ENCODE measurements at regions not wholly inside any gene's neighbourhood (a gene's known extent, or its start where the extent isn't known, plus 50 kb on each side); places are given as distances from the start of the nearest gene placed in this dataset.
"Not testable (repeated sequence)": the region's sequence is repeated elsewhere in the genome, so short reads cannot be mapped to it uniquely, and the experiment has no call there.

DNA sequence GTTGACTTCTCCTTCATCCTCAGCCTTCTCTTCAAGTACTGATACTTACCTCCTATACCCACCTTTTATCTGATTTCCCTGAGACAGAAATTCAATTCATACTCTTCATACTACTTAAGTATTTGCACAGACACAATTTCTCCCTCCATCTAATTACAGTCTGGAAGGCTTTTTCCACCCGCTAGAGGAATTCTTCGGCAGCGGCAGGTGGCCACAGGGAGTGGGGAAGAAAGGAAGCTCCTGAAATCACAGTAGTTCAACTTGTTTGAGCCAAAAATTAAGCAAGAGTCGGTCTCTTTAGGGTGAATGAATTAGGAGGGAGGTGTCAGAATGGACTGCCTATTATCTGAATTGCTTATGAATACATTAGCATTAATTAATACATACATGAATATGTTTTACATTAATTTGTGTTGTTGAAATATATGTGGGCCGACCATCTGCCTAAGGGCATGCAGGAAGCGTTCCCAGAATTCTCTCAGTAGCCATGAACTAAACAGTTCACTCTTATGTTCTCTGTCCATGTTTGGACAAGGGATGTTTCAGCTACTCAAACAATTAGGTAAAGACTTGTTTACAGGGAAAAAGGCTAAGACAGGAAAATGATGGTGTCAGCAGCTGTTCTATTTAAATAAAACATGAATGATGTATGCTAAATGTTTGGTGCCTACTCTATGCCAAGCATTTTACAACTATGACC is 101.4 kb upstream of the SMARCA2 start:
- Mint-ChIP-seq H3K4me1 (no peaks in the 10 kb centered on the region), H3K27me3 (no peaks in the 10 kb centered on the region), H3K9me3 (peaks cover 4% of the 10 kb centered on the region), H3K4me3 (no peak overlapping the region), H3K27ac (no peak overlapping the region), H3K36me3 (peaks cover 19% of the 10 kb centered on the region)
- no peak for ATAC-seq

GRCh38 chr9:1916095-1916494 is 99.1 kb upstream of the SMARCA2 start:
- H3K9me3 Mint-ChIP-seq: peaks cover 4% of the 10 kb centered on the region
- no peak overlapping the region for H3K27ac Mint-ChIP-seq
- H3K27me3 Mint-ChIP-seq: no peaks in the 10 kb centered on the region
- H3K4me1 Mint-ChIP-seq: no peaks in the 10 kb centered on the region
- no peak for ATAC-seq
- peaks cover 19% of the 10 kb centered on the region for H3K36me3 Mint-ChIP-seq
- H3K4me3 Mint-ChIP-seq: no peak overlapping the region

GRCh38 chr9:1916655-1917054 is 98.5 kb upstream of the SMARCA2 start:
- H3K27ac Mint-ChIP-seq: no peak overlapping the region
- no peaks in the 10 kb centered on the region for H3K4me1 Mint-ChIP-seq
- H3K9me3 Mint-ChIP-seq: peaks cover 2% of the 10 kb centered on the region
- H3K36me3 Mint-ChIP-seq: peaks cover 16% of the 10 kb centered on the region
- H3K4me3 Mint-ChIP-seq: no peak overlapping the region
- ATAC-seq: no peak
- no peaks in the 10 kb centered on the region for H3K27me3 Mint-ChIP-seq

- H3K27ac Mint-ChIP-seq: no peak overlapping the region
- no peak for ATAC-seq
- peaks cover 18% of the 10 kb centered on the region for H3K36me3 Mint-ChIP-seq
These were observed 97.7 kb upstream of the SMARCA2 start for GRCh38 chr9:1917396-1917935.

GRCh38 chr9:1918108-1918507 is 97.0 kb upstream of the SMARCA2 start:
- no peak for ATAC-seq

More at GRCh38 chr9:1917396-1917935, 97.7 kb upstream of the SMARCA2 start:
- H3K27me3 Mint-ChIP-seq: no peaks in the 10 kb centered on the region
- no peak overlapping the region for H3K4me3 Mint-ChIP-seq
- H3K4me1 Mint-ChIP-seq: no peaks in the 10 kb centered on the region
- no peaks in the 10 kb centered on the region for H3K9me3 Mint-ChIP-seq

GRCh38 chr9:1918622-1919021 is 96.5 kb upstream of the SMARCA2 start:
- Mint-ChIP-seq H3K27ac (no peak overlapping the region), H3K27me3 (no peaks in the 10 kb centered on the region), H3K4me1 (no peaks in the 10 kb centered on the region), H3K9me3 (no peaks in the 10 kb centered on the region), H3K36me3 (peaks cover 13% of the 10 kb centered on the region), H3K4me3 (no peak overlapping the region)
- no peak for ATAC-seq

More at GRCh38 chr9:1918108-1918507, 97.0 kb upstream of the SMARCA2 start:
- no peak overlapping the region for H3K4me3 Mint-ChIP-seq
- H3K36me3 Mint-ChIP-seq: peaks cover 18% of the 10 kb centered on the region
- H3K27ac Mint-ChIP-seq: no peak overlapping the region
- no peaks in the 10 kb centered on the region for H3K4me1 Mint-ChIP-seq
- no peaks in the 10 kb centered on the region for H3K9me3 Mint-ChIP-seq
- H3K27me3 Mint-ChIP-seq: no peaks in the 10 kb centered on the region

- Mint-ChIP-seq H3K27me3 (no peaks in the 10 kb centered on the region), H3K36me3 (peaks cover 12% of the 10 kb centered on the region), H3K4me3 (no peak overlapping the region), H3K9me3 (no peaks in the 10 kb centered on the region), H3K27ac (no peak overlapping the region), H3K4me1 (no peaks in the 10 kb centered on the region)
- no peak for ATAC-seq
These were observed 95.9 kb upstream of the SMARCA2 start for GRCh38 chr9:1919229-1919628.

GRCh38 chr9:1920386-1920785 is 94.8 kb upstream of the SMARCA2 start:
- H3K36me3 Mint-ChIP-seq: peaks cover 12% of the 10 kb centered on the region
- H3K4me1 Mint-ChIP-seq: no peaks in the 10 kb centered on the region
- ATAC-seq: no peak
- H3K9me3 Mint-ChIP-seq: no peaks in the 10 kb centered on the region
- H3K27ac Mint-ChIP-seq: peak overlapping the region; percentile 54
- no peak overlapping the region for H3K4me3 Mint-ChIP-seq
- H3K27me3 Mint-ChIP-seq: no peaks in the 10 kb centered on the region

DNA sequence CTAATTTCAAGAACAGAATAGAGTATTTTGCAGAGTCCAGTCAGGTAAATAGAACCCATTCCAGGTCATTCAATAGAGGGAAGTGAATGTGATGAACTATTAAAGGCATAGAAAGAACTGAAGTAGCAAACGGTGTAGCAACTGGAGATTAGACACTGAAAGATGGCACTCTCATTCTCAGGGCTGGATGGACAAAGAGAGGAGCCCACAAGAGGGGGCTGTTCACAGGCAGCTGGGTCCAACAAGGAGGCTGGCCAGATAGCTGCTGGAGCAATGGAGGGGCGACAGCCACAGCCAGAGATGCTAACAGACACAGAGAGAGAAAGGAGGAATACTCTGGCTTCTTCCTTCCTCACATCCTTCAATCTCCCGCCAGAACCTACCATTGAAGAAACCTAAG is 93.1 kb upstream of the SMARCA2 start:
- Mint-ChIP-seq H3K4me3 (no peak overlapping the region), H3K4me1 (no peaks in the 10 kb centered on the region), H3K27ac (no peak overlapping the region), H3K36me3 (peaks cover 7% of the 10 kb centered on the region), H3K9me3 (no peaks in the 10 kb centered on the region), H3K27me3 (no peaks in the 10 kb centered on the region)
- no peak for ATAC-seq

DNA sequence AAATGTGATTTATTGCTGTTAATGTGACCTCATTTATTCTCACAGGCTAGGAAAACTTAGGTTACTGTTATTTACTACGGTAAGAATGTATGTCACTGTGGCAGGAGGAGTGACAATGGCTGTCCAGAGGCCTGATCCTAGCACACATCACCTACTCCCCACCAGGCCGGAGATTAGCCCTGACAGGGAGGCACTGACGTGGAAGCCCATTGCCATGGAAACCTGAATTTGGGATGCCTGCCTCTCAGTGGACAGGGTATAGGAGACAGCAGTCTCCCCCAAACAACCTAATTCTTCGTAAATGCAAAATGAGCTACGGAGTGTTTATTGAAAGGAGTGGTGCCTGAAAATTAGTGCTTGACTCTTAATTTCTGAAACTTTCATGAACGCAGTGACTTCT is 87.6 kb upstream of the SMARCA2 start:
- no peak overlapping the region for H3K27ac Mint-ChIP-seq
- H3K36me3 Mint-ChIP-seq: no peaks in the 10 kb centered on the region
- no peak for ATAC-seq
- H3K9me3 Mint-ChIP-seq: no peaks in the 10 kb centered on the region
- no peaks in the 10 kb centered on the region for H3K27me3 Mint-ChIP-seq
- H3K4me1 Mint-ChIP-seq: peaks cover 19% of the 10 kb centered on the region
- no peak overlapping the region for H3K4me3 Mint-ChIP-seq

DNA sequence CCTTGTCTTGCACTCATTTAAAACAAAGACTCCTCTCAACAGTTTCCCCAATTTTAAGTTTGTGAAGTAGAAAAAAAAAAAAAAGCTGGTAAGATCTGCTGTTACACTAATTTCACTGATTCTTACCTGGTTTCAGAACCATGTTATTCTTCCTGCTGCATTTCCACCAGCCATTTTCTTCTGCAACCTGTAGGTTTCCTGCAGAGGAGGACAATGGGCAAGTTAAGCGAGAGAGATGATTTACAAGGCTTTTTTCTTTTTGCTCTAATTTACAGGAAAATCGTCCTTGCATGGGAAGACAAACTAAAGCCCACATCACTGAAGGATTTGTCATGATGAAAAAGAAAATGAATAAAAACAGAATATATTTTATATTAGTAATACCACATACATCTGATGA is 86.0 kb upstream of the SMARCA2 start:
- H3K4me1 Mint-ChIP-seq: peaks cover 19% of the 10 kb centered on the region
- no peaks in the 10 kb centered on the region for H3K36me3 Mint-ChIP-seq
- no peak overlapping the region for H3K27ac Mint-ChIP-seq
- H3K4me3 Mint-ChIP-seq: no peak overlapping the region
- H3K9me3 Mint-ChIP-seq: no peaks in the 10 kb centered on the region
- no peak for ATAC-seq
- H3K27me3 Mint-ChIP-seq: no peaks in the 10 kb centered on the region

GRCh38 chr9:1929722-1930244 is 85.4 kb upstream of the SMARCA2 start:
- Mint-ChIP-seq H3K9me3 (no peaks in the 10 kb centered on the region), H3K4me1 (peaks cover 19% of the 10 kb centered on the region), H3K27ac (peak overlapping the region; percentile 89), H3K27me3 (no peaks in the 10 kb centered on the region), H3K36me3 (no peaks in the 10 kb centered on the region), H3K4me3 (peak overlapping the region; percentile 74)
- peak; percentile 76 for ATAC-seq

DNA sequence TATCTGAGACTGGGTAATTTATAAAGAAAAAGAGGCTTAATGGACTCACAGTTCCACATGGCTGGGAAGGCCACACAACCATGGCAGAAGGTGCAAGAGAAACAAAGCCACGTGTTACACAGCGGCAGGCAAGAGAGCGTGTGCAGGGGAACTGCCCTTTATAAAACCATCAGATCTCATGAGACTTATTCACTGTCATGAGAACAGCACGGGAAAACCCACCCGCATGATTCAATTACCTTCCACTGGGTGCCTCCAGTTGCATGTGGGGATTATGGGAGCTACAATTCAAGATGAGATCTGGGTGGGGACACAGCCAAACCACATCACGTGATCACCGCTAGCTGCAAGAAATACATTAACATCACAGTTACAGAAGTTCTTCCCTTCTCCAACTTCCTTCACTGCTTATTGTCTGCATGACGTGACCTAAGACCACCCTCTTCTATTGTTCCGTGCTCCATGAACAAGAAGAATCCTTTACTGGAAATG is 84.9 kb upstream of the SMARCA2 start:
- Mint-ChIP-seq H3K4me1 (peaks cover 19% of the 10 kb centered on the region), H3K27ac (peak overlapping the region; percentile 89), H3K4me3 (peak overlapping the region; percentile 74)
- not testable (repeated sequence) for H3K36me3 Mint-ChIP-seq, H3K9me3 Mint-ChIP-seq, H3K27me3 Mint-ChIP-seq
- ATAC-seq: peak; percentile 87

GRCh38 chr9:1938135-1938534 is 77.0 kb upstream of the SMARCA2 start:
- H3K4me1 Mint-ChIP-seq: peaks cover 26% of the 10 kb centered on the region
- H3K4me3 Mint-ChIP-seq: no peak overlapping the region
- no peaks in the 10 kb centered on the region for H3K9me3 Mint-ChIP-seq
- peak overlapping the region; percentile 74 for H3K27ac Mint-ChIP-seq
- ATAC-seq: peak; percentile 62
- no peaks in the 10 kb centered on the region for H3K27me3 Mint-ChIP-seq
- no peaks in the 10 kb centered on the region for H3K36me3 Mint-ChIP-seq

DNA sequence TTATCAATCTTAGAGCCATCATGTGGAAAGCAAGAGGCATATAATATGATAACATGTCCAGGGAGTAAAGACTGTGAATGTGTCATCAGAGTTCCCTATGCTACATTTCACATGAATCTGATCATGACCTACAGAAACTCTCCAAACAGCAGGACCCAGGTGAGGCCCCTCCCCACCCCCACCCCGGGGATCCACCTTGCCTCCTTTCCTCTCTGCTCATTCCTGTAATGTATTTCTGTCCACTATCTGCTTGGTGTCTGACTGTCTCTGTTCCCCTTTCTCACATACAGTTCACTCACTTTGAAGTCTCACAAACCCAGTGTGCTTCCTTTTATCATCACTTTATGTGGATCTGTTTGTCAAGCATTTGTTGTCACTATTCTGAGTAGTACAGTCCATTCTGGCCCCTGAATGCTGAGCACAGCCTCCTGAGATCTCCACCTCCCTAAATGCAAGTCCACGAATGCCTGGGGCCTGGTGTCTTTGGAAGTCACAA is 76.4 kb upstream of the SMARCA2 start:
- Mint-ChIP-seq H3K4me3 (no peak overlapping the region), H3K27ac (peak overlapping the region; percentile 74), H3K4me1 (peaks cover 26% of the 10 kb centered on the region), H3K27me3 (no peaks in the 10 kb centered on the region), H3K9me3 (no peaks in the 10 kb centered on the region), H3K36me3 (no peaks in the 10 kb centered on the region)
- peak; percentile 88 for ATAC-seq

DNA sequence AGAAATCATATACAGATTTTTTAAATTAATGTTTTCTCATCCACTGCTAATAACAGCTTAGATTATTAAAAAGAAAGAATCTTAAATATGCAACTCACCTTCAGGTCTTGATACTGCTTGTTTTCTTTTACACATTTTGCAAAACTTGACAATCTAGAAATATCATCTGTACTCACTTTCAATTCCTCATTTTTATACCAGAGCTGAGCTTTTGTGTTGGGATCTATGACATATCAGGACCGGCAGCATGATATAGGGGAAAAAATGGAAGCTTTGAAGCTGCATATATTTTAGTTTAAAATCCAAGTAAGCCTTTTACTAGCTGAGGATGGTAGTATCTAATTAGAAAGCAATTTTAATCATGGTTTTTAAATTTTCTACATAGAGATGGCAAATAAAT is 75.7 kb upstream of the SMARCA2 start:
- Mint-ChIP-seq H3K27me3 (no peaks in the 10 kb centered on the region), H3K9me3 (no peaks in the 10 kb centered on the region), H3K27ac (peak overlapping the region; percentile 15), H3K4me1 (peaks cover 26% of the 10 kb centered on the region), H3K4me3 (no peak overlapping the region), H3K36me3 (no peaks in the 10 kb centered on the region)
- ATAC-seq: peak; percentile 55
